ENCODE measurements at regions not wholly inside any gene's neighbourhood (a gene's known extent, or its start where the extent isn't known, plus 50 kb on each side); places are given as distances from the start of the nearest gene placed in this dataset.

GRCh38 chr18:28728891-28729290, 552.0 kb upstream of the CDH2 start (continued):
- no peak for TF ChIP-seq CHD7 (IDR thresholded peaks at IDR 0.05; ENCODE audit: insufficient replicate concordance, low read length)
- no peak for TF ChIP-seq KDM1A (IDR thresholded peaks at IDR 0.05; ENCODE audit: borderline replicate concordance, low read length)
- no peak for TF ChIP-seq SP2 (IDR thresholded peaks at IDR 0.05; ENCODE audit: low read length)
- no peak for TF ChIP-seq BRCA1 (IDR thresholded peaks at IDR 0.05; ENCODE audit: low read depth, low read length)
- TF ChIP-seq EGR1 (IDR thresholded peaks at IDR 0.05; ENCODE audit: borderline replicate concordance, low read depth, low read length), result no peak
- no peak for TF ChIP-seq RBBP5 (IDR thresholded peaks at IDR 0.05; ENCODE audit: borderline replicate concordance, low read depth, low read length)
- no peak for TF ChIP-seq RNF2 (IDR thresholded peaks at IDR 0.05; ENCODE audit: borderline replicate concordance, low read depth, low read length, missing control alignments, poor library complexity, severe bottlenecking)
- TF ChIP-seq KDM5A (IDR thresholded peaks at IDR 0.05; ENCODE audit: low read length), result no peak
- no peak for TF ChIP-seq CHD1 (IDR thresholded peaks at IDR 0.05; ENCODE audit: low read depth, low read length)
- no peak for TF ChIP-seq USF2 (IDR thresholded peaks at IDR 0.05; ENCODE audit: low read length)
- TF ChIP-seq POLR2AphosphoS5 (IDR thresholded peaks at IDR 0.05; ENCODE audit: low read depth, low read length), result no peak
